ENCODE measurements at regions not wholly inside any gene's neighbourhood (a gene's known extent, or its start where the extent isn't known, plus 50 kb on each side); places are given as distances from the start of the nearest gene placed in this dataset.

DNA sequence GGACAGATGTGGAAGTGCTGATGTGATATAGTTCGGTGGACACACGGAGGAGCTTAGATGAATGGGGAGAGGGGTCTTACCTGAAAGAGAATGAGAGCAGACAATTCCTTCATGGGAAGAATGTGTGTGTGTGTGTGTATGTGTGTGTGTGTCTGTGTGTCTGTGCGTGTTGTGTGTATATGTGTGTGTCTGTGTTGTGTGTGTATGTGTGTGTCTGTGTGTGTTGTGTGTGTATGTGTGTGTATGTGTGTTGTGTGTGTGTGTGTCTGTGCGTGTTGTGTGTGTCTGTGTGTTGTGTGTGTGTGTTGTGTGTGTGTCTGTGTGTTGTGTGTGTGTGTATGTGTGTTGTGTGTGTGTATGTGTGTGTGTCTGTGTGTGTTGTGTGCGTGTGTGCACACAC lies 104.2 kb downstream of the FAM204A start:
- DNase-seq: no peak
- intact Hi-C loops (cut with micrococcal nuclease): loop anchor here (5.0 kb wide), 2 partner anchors 741 to 1021 kb away; no protein-coding TSS in a partner anchor
- Histone ChIP-seq H3K4me1 (no peaks in the 10 kb centered on the region), H3K36me3 (no peaks in the 10 kb centered on the region), H3K9me3 (replicated peaks) (no peaks in the 10 kb centered on the region), H3K27me3 (ENCODE audit: low read depth) (peaks cover 97% of the 10 kb centered on the region), H3K4me3 (no peak overlapping the region), H3K27ac (replicated peaks) (no peak overlapping the region)
- TF ChIP-seq, protein P1, sequence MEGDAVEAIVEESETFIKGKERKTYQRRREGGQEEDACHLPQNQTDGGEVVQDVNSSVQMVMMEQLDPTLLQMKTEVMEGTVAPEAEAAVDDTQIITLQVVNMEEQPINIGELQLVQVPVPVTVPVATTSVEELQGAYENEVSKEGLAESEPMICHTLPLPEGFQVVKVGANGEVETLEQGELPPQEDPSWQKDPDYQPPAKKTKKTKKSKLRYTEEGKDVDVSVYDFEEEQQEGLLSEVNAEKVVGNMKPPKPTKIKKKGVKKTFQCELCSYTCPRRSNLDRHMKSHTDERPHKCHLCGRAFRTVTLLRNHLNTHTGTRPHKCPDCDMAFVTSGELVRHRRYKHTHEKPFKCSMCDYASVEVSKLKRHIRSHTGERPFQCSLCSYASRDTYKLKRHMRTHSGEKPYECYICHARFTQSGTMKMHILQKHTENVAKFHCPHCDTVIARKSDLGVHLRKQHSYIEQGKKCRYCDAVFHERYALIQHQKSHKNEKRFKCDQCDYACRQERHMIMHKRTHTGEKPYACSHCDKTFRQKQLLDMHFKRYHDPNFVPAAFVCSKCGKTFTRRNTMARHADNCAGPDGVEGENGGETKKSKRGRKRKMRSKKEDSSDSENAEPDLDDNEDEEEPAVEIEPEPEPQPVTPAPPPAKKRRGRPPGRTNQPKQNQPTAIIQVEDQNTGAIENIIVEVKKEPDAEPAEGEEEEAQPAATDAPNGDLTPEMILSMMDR (IDR thresholded peaks at IDR 0.05; ENCODE audit: borderline replicate concordance): no peak

DNA sequence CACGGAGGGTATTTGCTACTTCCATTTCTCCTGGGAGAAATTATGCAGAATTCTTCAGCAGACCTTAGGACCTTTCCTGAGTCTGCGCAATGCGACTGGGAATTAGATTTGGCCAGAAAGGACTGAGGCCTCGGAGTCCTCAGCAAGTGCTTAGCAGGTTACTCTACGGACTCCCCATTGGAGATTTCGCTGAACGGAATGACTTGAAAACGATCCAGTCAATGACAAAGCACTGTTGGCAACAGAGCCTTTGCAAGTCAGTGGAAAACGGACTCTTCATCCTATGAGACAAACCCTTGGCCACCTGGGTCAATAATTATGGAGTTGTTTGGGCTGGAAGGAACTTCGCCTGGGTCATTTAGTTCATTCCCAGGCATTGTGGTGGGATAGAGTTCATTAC lies 107.4 kb downstream of the FAM204A start:
- Histone ChIP-seq H3K27ac (replicated peaks) (no peak overlapping the region), H3K4me3 (no peak overlapping the region), H3K4me1 (no peaks in the 10 kb centered on the region), H3K27me3 (ENCODE audit: low read depth) (peaks cover 88% of the 10 kb centered on the region), H3K9me3 (replicated peaks) (no peaks in the 10 kb centered on the region), H3K36me3 (no peaks in the 10 kb centered on the region)
- intact Hi-C loops (cut with micrococcal nuclease): loop anchor here (5.0 kb wide), 2 partner anchors 737 to 1017 kb away; no protein-coding TSS in a partner anchor
- DNase-seq: no peak
- TF ChIP-seq, protein P1 (IDR thresholded peaks at IDR 0.05; ENCODE audit: borderline replicate concordance): no peak

DNA sequence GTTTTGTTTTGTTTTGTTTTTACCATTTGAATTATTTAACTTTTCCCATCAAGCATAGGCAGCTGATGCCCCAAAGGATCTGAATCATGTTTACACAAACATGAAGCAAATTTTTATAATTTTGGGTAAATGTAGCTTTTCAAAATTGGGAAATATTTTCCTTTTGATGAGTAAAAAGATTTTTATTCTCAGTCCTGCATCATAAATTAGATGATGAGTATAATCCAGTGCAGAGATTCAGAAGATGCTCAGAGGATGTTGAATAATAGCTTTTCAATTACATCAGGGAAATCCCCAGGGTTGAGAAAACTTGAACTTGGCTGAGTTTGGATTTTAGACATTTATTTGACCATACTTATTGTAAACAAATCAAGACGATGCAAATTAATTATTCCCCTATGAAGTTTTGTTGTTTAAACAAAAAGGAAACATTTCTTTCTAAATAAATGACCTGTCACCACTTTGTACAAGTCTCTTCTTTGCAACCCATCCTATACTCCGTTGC lies 121.7 kb downstream of the FAM204A start:
- no peak overlapping the region for H3K4me3 ChIP-seq
- peaks cover 11% of the 10 kb centered on the region for H3K9me3 ChIP-seq (replicated peaks)
- intact Hi-C loops (cut with micrococcal nuclease): no loop called here
- DNase-seq: no peak
- TF ChIP-seq, protein P1 (IDR thresholded peaks at IDR 0.05; ENCODE audit: borderline replicate concordance): no peak
- no peak overlapping the region for H3K27ac ChIP-seq (replicated peaks)
- H3K4me1 ChIP-seq: no peaks in the 10 kb centered on the region
- H3K36me3 ChIP-seq: no peaks in the 10 kb centered on the region
- peaks cover 19% of the 10 kb centered on the region for H3K27me3 ChIP-seq (ENCODE audit: low read depth)

DNA sequence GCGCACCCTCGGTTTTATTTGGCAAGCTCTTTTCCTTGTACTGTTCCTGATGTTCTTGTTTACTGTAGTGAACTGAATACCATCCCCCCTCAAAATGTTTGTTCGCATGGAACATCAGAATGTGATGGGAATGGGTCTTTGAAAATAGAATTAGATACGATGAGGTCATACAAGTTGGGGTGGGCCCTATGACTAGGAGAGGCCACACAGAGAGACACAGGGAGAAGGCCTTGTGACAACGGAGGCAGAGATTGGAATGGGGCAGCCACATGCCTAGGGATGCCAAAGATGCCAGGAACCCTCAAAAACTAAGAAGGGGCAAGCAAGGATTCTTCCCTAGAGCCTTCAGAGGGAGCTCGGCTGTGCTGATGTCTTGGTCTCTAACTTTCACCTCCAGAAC lies 123.6 kb downstream of the FAM204A start:
- TF ChIP-seq, protein P1 (IDR thresholded peaks at IDR 0.05; ENCODE audit: borderline replicate concordance): no peak
- H3K9me3 ChIP-seq (replicated peaks): no peaks in the 10 kb centered on the region
- intact Hi-C loops (cut with micrococcal nuclease): no loop called here
- DNase-seq: no peak
- no peak overlapping the region for H3K4me3 ChIP-seq
- no peak overlapping the region for H3K27ac ChIP-seq (replicated peaks)
- peaks cover 25% of the 10 kb centered on the region for H3K27me3 ChIP-seq (ENCODE audit: low read depth)
- no peaks in the 10 kb centered on the region for H3K36me3 ChIP-seq
- no peaks in the 10 kb centered on the region for H3K4me1 ChIP-seq

DNA sequence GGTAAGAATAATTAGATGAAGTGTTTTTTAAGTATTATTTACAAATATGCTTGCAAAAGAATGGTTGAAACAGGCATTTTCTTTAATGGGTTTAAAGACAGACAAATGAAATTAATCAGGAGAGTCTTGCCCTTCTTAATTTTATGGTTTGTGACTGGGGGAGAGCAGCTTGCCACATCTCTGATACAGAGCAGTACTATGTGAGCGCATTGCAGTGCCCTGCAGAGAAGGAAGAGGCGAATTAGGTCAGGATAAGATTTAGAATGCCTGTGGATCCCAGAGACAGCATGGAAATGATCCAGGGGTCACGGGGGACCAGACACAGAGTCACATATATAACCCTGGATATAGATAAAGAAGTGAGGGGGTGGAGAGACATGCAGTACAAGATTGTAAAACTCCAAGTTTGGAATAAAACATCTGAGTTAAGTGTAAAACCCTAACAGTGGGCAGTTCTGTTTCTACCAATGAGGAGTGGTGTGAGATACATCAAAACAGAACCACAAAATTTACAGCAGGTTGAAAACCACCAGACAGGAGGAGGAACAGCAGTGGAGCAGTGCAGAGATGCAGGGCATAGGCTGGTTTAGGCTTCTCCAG lies 125.5 kb downstream of the FAM204A start:
- DNase-seq: no peak
- intact Hi-C loops (cut with micrococcal nuclease): no loop called here
- no peaks in the 10 kb centered on the region for H3K36me3 ChIP-seq
- TF ChIP-seq, protein P1 (IDR thresholded peaks at IDR 0.05; ENCODE audit: borderline replicate concordance): no peak
- no peaks in the 10 kb centered on the region for H3K9me3 ChIP-seq (replicated peaks)
- H3K4me3 ChIP-seq: no peak overlapping the region
- H3K27ac ChIP-seq (replicated peaks): no peak overlapping the region
- peaks cover 25% of the 10 kb centered on the region for H3K27me3 ChIP-seq (ENCODE audit: low read depth)
- H3K4me1 ChIP-seq: no peaks in the 10 kb centered on the region

Measured in left ventricle myocardium inferior (tissue), 1 donor.